ENCODE measurements at regions not wholly inside any gene's neighbourhood (a gene's known extent, or its start where the extent isn't known, plus 50 kb on each side); places are given as distances from the start of the nearest gene placed in this dataset.

DNA sequence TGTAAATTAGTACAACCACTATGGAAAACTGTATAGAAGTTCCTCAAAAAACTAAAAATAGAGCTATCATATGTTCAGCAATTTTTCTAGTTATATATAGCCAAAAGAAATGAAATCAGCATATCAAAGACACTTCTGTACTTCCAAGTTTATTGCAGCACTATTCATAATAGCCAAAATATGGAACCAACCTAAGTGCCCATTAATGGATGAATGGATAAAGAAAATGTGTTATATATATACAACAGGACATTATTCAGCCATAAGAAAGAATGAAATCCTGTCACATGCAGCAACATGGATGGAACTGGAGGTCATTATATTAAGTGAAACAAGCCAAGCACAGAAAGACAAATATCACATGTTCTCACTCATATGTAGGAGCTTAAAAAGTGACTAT lies 112.6 kb downstream of the MDH1 start:
- TF ChIP-seq, protein P1, sequence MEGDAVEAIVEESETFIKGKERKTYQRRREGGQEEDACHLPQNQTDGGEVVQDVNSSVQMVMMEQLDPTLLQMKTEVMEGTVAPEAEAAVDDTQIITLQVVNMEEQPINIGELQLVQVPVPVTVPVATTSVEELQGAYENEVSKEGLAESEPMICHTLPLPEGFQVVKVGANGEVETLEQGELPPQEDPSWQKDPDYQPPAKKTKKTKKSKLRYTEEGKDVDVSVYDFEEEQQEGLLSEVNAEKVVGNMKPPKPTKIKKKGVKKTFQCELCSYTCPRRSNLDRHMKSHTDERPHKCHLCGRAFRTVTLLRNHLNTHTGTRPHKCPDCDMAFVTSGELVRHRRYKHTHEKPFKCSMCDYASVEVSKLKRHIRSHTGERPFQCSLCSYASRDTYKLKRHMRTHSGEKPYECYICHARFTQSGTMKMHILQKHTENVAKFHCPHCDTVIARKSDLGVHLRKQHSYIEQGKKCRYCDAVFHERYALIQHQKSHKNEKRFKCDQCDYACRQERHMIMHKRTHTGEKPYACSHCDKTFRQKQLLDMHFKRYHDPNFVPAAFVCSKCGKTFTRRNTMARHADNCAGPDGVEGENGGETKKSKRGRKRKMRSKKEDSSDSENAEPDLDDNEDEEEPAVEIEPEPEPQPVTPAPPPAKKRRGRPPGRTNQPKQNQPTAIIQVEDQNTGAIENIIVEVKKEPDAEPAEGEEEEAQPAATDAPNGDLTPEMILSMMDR (IDR thresholded peaks at IDR 0.05), result no peak
- TF ChIP-seq POLR2A (IDR thresholded peaks at IDR 0.05), result no peak

All from Peyer's patch (tissue), 4 donors.